ENCODE measurements at regions not wholly inside any gene's neighbourhood (a gene's known extent, or its start where the extent isn't known, plus 50 kb on each side); places are given as distances from the start of the nearest gene placed in this dataset.

GRCh38 chr13:75072891-75073290 lies 409.1 kb downstream of the TBC1D4 start:
- Histone ChIP-seq H3K9ac (ENCODE audit: insufficient read depth, low read length, poor library complexity, severe bottlenecking) (no peak overlapping the region), H3K4me2 (replicated peaks; ENCODE audit: extremely low read depth, low read length, poor library complexity, severe bottlenecking) (no peak overlapping the region), H4K20me1 (ENCODE audit: insufficient read depth, low read length) (no peaks in the 10 kb centered on the region), H3K9me3 (replicated peaks in 1 of 2; ENCODE audit: control insufficient read depth in 1 of 2, insufficient read depth in 1 of 2, low read length in 2 of 2) (no peaks in the 10 kb centered on the region), H2AFZ (ENCODE audit: insufficient read depth, low read depth, low read length, poor library complexity, severe bottlenecking) (no peak overlapping the region), H3K27ac (ENCODE audit: low read depth in 1 of 2, low read length in 2 of 2) (no peak overlapping the region), H3K4me3 (replicated peaks in 1 of 3; ENCODE audit: low read depth in 2 of 3, low read length in 3 of 3) (no peak overlapping the region), H3K36me3 (replicated peaks in 1 of 2; ENCODE audit: control insufficient read depth in 1 of 2, insufficient read depth in 2 of 2, low read length in 2 of 2) (no peaks in the 10 kb centered on the region), H3K4me1 (ENCODE audit: control insufficient read depth in 1 of 2, insufficient read depth in 2 of 2, low read length in 2 of 2) (no peaks in the 10 kb centered on the region), H3K79me2 (ENCODE audit: insufficient read depth, low read length) (no peaks in the 10 kb centered on the region), H3K27me3 (ENCODE audit: control insufficient read depth in 2 of 2, insufficient read depth in 2 of 2, low read length in 2 of 2) (no peaks in the 10 kb centered on the region)
- DNase-seq = no peak
- Mint-ChIP-seq H3K4me3 (no peak overlapping the region), H3K36me3 (no peaks in the 10 kb centered on the region), H3K27ac (no peak overlapping the region), H3K4me1 (no peaks in the 10 kb centered on the region), H3K27me3 (ENCODE audit: low read depth in 3 of 3) (no peaks in the 10 kb centered on the region), H3K9me3 (peaks cover 2 to 10% (median 4%) of the 10 kb centered on the region in 7 donors)
- 100% methylated on average over 1 of the region's 6 CpGs for WGBS (ENCODE audit: insufficient coverage)
- intact Hi-C loops (cut with micrococcal nuclease) = no loop called here
- TF ChIP-seq CTCF (IDR thresholded peaks at IDR 0.05) = no peak

GRCh38 chr13:75072368-75072767 lies 409.6 kb downstream of the TBC1D4 start:
- no peak for DNase-seq
- H3K4me1 Mint-ChIP-seq = no peaks in the 10 kb centered on the region
- H3K36me3 ChIP-seq (replicated peaks in 1 of 2; ENCODE audit: control insufficient read depth in 1 of 2, insufficient read depth in 2 of 2, low read length in 2 of 2) = no peaks in the 10 kb centered on the region
- H3K9me3 Mint-ChIP-seq = peaks cover 2 to 12% (median 3%) of the 10 kb centered on the region in 7 donors
- H4K20me1 ChIP-seq (ENCODE audit: insufficient read depth, low read length) = no peaks in the 10 kb centered on the region
- H3K27me3 Mint-ChIP-seq (ENCODE audit: low read depth in 3 of 3) = no peaks in the 10 kb centered on the region
- no peaks in the 10 kb centered on the region for H3K9me3 ChIP-seq (replicated peaks in 1 of 2; ENCODE audit: control insufficient read depth in 1 of 2, insufficient read depth in 1 of 2, low read length in 2 of 2)
- no peak overlapping the region for H3K9ac ChIP-seq (ENCODE audit: insufficient read depth, low read length, poor library complexity, severe bottlenecking)
- H3K27me3 ChIP-seq (ENCODE audit: control insufficient read depth in 2 of 2, insufficient read depth in 2 of 2, low read length in 2 of 2) = no peaks in the 10 kb centered on the region
- no peak overlapping the region for H3K4me3 Mint-ChIP-seq
- intact Hi-C loops (cut with micrococcal nuclease) = no loop called here
- H3K4me2 ChIP-seq (replicated peaks; ENCODE audit: extremely low read depth, low read length, poor library complexity, severe bottlenecking) = no peak overlapping the region
- H3K4me1 ChIP-seq (ENCODE audit: control insufficient read depth in 1 of 2, insufficient read depth in 2 of 2, low read length in 2 of 2) = no peaks in the 10 kb centered on the region
- H3K36me3 Mint-ChIP-seq = no peaks in the 10 kb centered on the region
- TF ChIP-seq CTCF (IDR thresholded peaks at IDR 0.05) = no peak
- H3K4me3 ChIP-seq (replicated peaks in 1 of 3; ENCODE audit: low read depth in 2 of 3, low read length in 3 of 3) = no peak overlapping the region
- no peaks in the 10 kb centered on the region for H3K79me2 ChIP-seq (ENCODE audit: insufficient read depth, low read length)
- no peak overlapping the region for H3K27ac ChIP-seq (ENCODE audit: low read depth in 1 of 2, low read length in 2 of 2)
- H3K27ac Mint-ChIP-seq = no peak overlapping the region
- no peak overlapping the region for H2AFZ ChIP-seq (ENCODE audit: insufficient read depth, low read depth, low read length, poor library complexity, severe bottlenecking)

Data from CD14-positive monocyte (primary cell).